Transverse colon (tissue), 4 donors: ENCODE measurements at regions not wholly inside any gene's neighbourhood (a gene's known extent, or its start where the extent isn't known, plus 50 kb on each side); places are given as distances from the start of the nearest gene placed in this dataset.

Experiments used
- CTCF ChIP-seq, 5 experiments: fragments of 200-600 bp in 3 of 5; fragments of 450-650 bp in 2 of 5; sonication (generic) in 3 of 5; IDR thresholded peaks; 1 replicate in 2 of 5; 2 replicates in 3 of 5; pipeline ENCODE4 v1.5.1; 2016 to 2017; ENCODE audit warnings: antibody characterized with exemption in 5 of 5, inconsistent platforms in 3 of 5, mild to moderate bottlenecking in 2 of 5, moderate library complexity in 1 of 5
- POLR2A ChIP-seq: fragments of 450-650 bp; IDR thresholded peaks from one replicate; pipeline ENCODE4 v1.6.1; 2016; ENCODE audit warnings: antibody characterized with exemption, mild to moderate bottlenecking, moderate library complexity
- POLR2AphosphoS5 ChIP-seq, 3 donors: sonication (generic); formaldehyde crosslinking; IDR thresholded peaks; one replicate each; pipeline ENCODE4 v1.6.1; 2016; ENCODE audit warnings: antibody characterized with exemption in 3 of 3

- no peak for TF ChIP-seq POLR2A
- no peak for TF ChIP-seq CTCF (IDR thresholded peaks at IDR 0.05)
- no peak for TF ChIP-seq POLR2AphosphoS5 (IDR thresholded peaks at IDR 0.05)
Observed at GRCh38 chr14:99325591-99325990, 53.6 kb upstream of the BCL11B start.
